ENCODE measurements at regions not wholly inside any gene's neighbourhood (a gene's known extent, or its start where the extent isn't known, plus 50 kb on each side); places are given as distances from the start of the nearest gene placed in this dataset.

GRCh38 chr16:65668064-65668595, 546.3 kb upstream of the CDH11 start:
- H3K9ac ChIP-seq (ENCODE audit: low read depth, low read length): no peak overlapping the region
- H3K27me3 ChIP-seq (ENCODE audit: control insufficient read depth, insufficient read depth, low read length): no peaks in the 10 kb centered on the region
- peaks cover 12% of the 10 kb centered on the region for H3K4me1 ChIP-seq (ENCODE audit: control insufficient read depth, insufficient read depth, low read length)
- no peak overlapping the region for H3K27ac ChIP-seq (ENCODE audit: low read depth, low read length)
- H3K4me3 ChIP-seq (ENCODE audit: low read depth, low read length): no peak overlapping the region
- H3K36me3 ChIP-seq (ENCODE audit: control insufficient read depth, insufficient read depth, low read length): no peaks in the 10 kb centered on the region
- no peaks in the 10 kb centered on the region for H3K9me3 ChIP-seq (ENCODE audit: control insufficient read depth, insufficient read depth, low read length)

DNA sequence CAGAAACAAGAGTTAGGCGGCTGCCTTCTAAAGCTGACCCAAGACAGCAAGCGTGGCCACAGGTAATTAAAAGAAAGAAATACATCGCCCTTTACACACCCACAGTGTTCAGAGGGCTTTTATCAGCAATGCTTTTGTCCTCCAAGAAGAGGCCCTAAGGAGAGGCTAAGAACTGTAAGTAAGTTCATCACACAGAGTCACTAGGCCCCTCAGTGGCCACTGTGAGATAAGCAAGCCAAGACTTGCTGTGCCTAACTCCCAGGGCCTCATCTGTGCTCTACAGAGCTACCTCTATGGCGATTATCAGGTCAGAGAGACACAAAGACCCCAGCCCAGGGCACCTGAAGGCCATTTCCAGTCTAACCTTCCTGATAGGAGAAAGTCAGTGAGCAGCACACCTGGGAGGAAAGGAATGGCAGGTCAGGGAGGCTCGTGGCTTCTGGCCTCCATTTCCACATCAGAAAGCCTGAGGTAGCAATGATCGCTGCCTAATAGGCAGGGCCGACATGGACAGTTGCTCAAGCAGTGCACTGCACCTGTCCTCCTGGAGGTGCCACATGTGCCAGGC, 545.2 kb upstream of the CDH11 start:
- Histone ChIP-seq H3K36me3 (ENCODE audit: control insufficient read depth, insufficient read depth, low read length) (no peaks in the 10 kb centered on the region), H3K4me3 (ENCODE audit: low read depth, low read length) (no peak overlapping the region), H3K27ac (ENCODE audit: low read depth, low read length) (no peak overlapping the region), H3K9me3 (ENCODE audit: control insufficient read depth, insufficient read depth, low read length) (no peaks in the 10 kb centered on the region), H3K27me3 (ENCODE audit: control insufficient read depth, insufficient read depth, low read length) (no peaks in the 10 kb centered on the region), H3K4me1 (ENCODE audit: control insufficient read depth, insufficient read depth, low read length) (peaks cover 12% of the 10 kb centered on the region), H3K9ac (ENCODE audit: low read depth, low read length) (no peak overlapping the region)

DNA sequence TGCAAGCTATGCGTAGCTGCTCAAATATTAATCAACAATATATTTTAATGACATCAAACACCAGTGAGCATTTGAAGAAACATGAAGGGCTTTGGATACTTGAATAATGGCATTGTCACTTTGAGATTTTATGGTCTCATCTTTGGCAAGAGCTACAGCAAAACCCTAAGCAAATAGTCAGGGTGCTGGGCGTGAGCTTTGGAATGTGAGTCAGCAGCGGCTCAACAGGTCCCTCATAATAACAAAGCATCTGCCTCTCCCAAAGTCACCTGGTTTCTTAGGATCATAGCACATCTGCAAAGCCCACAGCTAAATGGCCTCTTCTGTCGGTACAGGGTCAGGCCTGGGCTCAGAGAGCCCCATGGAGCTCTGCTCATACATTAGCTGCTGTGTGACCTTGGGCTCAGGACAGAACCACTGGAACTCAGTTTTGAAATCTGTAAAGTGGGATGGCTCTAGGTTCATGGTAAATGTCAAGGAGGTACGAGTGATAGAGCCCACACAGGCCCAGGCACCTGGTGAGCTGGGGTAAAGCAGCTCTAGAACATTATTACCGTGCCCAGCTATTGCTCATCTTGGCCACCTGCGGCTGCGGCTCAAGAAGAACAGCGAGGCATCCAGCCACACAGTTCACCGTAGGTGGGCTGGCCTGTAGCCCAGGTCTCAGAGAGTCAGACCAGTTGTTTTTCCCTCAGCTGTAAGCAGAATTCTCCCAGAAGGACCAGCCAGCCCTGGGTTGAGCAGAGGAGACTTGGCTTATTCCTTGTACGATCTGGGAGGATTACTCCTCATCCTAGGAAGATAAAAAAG, 544.5 kb upstream of the CDH11 start:
- Histone ChIP-seq H3K4me1 (ENCODE audit: control insufficient read depth, insufficient read depth, low read length) (peaks cover 12% of the 10 kb centered on the region), H3K9me3 (ENCODE audit: control insufficient read depth, insufficient read depth, low read length) (no peaks in the 10 kb centered on the region), H3K36me3 (ENCODE audit: control insufficient read depth, insufficient read depth, low read length) (no peaks in the 10 kb centered on the region), H3K4me3 (ENCODE audit: low read depth, low read length) (no peak overlapping the region), H3K9ac (ENCODE audit: low read depth, low read length) (no peak overlapping the region), H3K27me3 (ENCODE audit: control insufficient read depth, insufficient read depth, low read length) (no peaks in the 10 kb centered on the region), H3K27ac (ENCODE audit: low read depth, low read length) (no peak overlapping the region)

DNA sequence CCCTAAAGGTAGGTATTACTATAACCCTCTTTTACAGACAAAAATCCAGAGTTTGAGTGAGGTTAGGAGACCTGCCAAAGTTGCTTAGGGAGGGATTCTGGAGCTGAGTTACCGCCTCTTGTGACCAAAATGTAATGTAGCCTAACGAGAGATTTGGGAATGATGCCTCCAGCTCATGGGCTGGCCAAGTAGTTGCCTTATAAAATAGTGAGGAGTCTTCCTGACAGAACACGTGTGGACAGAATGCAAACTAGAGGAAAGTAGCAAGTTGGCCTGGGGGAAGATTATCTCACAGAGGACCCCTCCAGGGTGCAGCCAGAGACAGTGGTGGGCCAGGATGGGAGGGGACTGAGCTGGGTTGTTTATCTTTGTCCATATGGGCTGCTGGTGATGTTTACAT, 543.7 kb upstream of the CDH11 start:
- H3K36me3 ChIP-seq (ENCODE audit: control insufficient read depth, insufficient read depth, low read length): no peaks in the 10 kb centered on the region
- no peaks in the 10 kb centered on the region for H3K27me3 ChIP-seq (ENCODE audit: control insufficient read depth, insufficient read depth, low read length)
- H3K9ac ChIP-seq (ENCODE audit: low read depth, low read length): no peak overlapping the region
- no peak overlapping the region for H3K27ac ChIP-seq (ENCODE audit: low read depth, low read length)
- H3K9me3 ChIP-seq (ENCODE audit: control insufficient read depth, insufficient read depth, low read length): no peaks in the 10 kb centered on the region
- H3K4me1 ChIP-seq (ENCODE audit: control insufficient read depth, insufficient read depth, low read length): peaks cover 12% of the 10 kb centered on the region
- H3K4me3 ChIP-seq (ENCODE audit: low read depth, low read length): no peak overlapping the region

- Histone ChIP-seq H3K4me1 (ENCODE audit: control insufficient read depth, insufficient read depth, low read length) (peaks cover 12% of the 10 kb centered on the region), H3K9ac (ENCODE audit: low read depth, low read length) (no peak overlapping the region), H3K27ac (ENCODE audit: low read depth, low read length) (no peak overlapping the region), H3K9me3 (ENCODE audit: control insufficient read depth, insufficient read depth, low read length) (no peaks in the 10 kb centered on the region), H3K4me3 (ENCODE audit: low read depth, low read length) (no peak overlapping the region), H3K27me3 (ENCODE audit: control insufficient read depth, insufficient read depth, low read length) (no peaks in the 10 kb centered on the region), H3K36me3 (ENCODE audit: control insufficient read depth, insufficient read depth, low read length) (no peaks in the 10 kb centered on the region)
Measured at GRCh38 chr16:65663774-65664173, 541.9 kb upstream of the CDH11 start.

DNA sequence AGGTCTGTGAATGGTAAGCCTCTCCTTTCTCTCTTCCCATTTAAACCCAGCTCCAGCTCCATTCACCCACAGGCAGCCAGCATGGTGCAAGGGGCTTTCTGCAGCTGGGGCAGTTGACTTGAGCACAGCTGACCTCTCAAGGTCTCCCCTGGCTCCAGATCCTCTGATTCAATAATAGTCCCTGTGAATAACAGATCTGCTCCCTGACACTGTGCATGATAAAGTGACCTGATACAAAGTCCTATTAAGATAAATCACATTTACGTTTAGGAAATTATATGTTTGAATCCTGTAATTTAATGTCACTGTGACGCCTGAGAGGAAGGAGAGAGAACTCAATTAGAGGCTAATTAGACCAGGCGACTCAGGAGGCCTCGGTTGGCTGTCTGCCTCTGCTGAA, 540.4 kb upstream of the CDH11 start:
- no peaks in the 10 kb centered on the region for H3K36me3 ChIP-seq (ENCODE audit: control insufficient read depth, insufficient read depth, low read length)
- no peak overlapping the region for H3K4me3 ChIP-seq (ENCODE audit: low read depth, low read length)
- H3K27ac ChIP-seq (ENCODE audit: low read depth, low read length): no peak overlapping the region
- peaks cover 12% of the 10 kb centered on the region for H3K4me1 ChIP-seq (ENCODE audit: control insufficient read depth, insufficient read depth, low read length)
- no peak overlapping the region for H3K9ac ChIP-seq (ENCODE audit: low read depth, low read length)
- no peaks in the 10 kb centered on the region for H3K9me3 ChIP-seq (ENCODE audit: control insufficient read depth, insufficient read depth, low read length)
- H3K27me3 ChIP-seq (ENCODE audit: control insufficient read depth, insufficient read depth, low read length): no peaks in the 10 kb centered on the region

- no peak overlapping the region for H3K4me3 ChIP-seq (ENCODE audit: low read depth, low read length)
- no peaks in the 10 kb centered on the region for H3K36me3 ChIP-seq (ENCODE audit: control insufficient read depth, insufficient read depth, low read length)
- no peak overlapping the region for H3K27ac ChIP-seq (ENCODE audit: low read depth, low read length)
- peaks cover 11% of the 10 kb centered on the region for H3K4me1 ChIP-seq (ENCODE audit: control insufficient read depth, insufficient read depth, low read length)
- no peaks in the 10 kb centered on the region for H3K9me3 ChIP-seq (ENCODE audit: control insufficient read depth, insufficient read depth, low read length)
- H3K9ac ChIP-seq (ENCODE audit: low read depth, low read length): no peak overlapping the region
- H3K27me3 ChIP-seq (ENCODE audit: control insufficient read depth, insufficient read depth, low read length): no peaks in the 10 kb centered on the region
Measured at GRCh38 chr16:65661558-65661957, 539.7 kb upstream of the CDH11 start.

DNA sequence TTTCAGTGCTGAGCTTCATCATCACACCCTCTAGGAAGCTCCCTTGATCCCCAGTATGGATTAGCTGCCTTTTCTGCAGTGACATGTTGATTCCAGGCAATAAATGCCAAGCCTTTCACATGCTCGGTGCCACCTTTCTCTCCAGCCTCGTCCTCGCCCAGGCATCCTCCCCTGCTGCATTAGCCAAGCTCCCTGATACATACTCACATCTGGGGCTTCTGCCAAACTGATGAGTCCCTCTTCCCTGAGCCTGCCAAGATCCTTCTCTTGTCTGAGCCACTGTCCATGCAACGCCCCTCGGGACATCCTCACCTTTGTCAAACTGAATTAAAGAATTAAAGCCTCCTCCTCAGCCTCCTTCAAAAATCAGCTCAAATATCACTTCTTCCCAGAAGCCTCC, 538.5 kb upstream of the CDH11 start:
- Histone ChIP-seq H3K9ac (ENCODE audit: low read depth, low read length) (no peak overlapping the region), H3K4me3 (ENCODE audit: low read depth, low read length) (no peak overlapping the region), H3K27ac (ENCODE audit: low read depth, low read length) (no peak overlapping the region), H3K27me3 (ENCODE audit: control insufficient read depth, insufficient read depth, low read length) (no peaks in the 10 kb centered on the region), H3K36me3 (ENCODE audit: control insufficient read depth, insufficient read depth, low read length) (no peaks in the 10 kb centered on the region), H3K9me3 (ENCODE audit: control insufficient read depth, insufficient read depth, low read length) (no peaks in the 10 kb centered on the region), H3K4me1 (ENCODE audit: control insufficient read depth, insufficient read depth, low read length) (no peaks in the 10 kb centered on the region)

DNA sequence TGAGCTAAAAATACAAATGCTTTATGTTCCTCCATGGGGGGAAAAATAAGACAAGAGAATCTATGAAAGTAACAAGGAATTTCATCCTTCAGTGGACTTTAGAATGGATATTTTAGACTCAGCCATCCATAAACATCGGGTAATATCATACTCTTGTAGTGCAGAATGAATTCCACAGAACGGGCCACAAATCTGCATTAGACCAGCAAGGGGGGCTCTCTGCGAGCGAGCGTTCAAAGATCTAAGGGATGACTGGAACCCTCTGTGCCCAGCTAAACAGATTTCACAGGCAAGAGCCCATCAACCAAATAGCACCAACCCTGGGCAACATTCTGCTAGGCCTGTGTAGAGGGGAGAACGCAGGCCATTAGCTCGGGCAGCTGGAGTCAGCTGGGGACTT, 537.9 kb upstream of the CDH11 start:
- Histone ChIP-seq H3K27ac (ENCODE audit: low read depth, low read length) (no peak overlapping the region), H3K4me1 (ENCODE audit: control insufficient read depth, insufficient read depth, low read length) (no peaks in the 10 kb centered on the region), H3K27me3 (ENCODE audit: control insufficient read depth, insufficient read depth, low read length) (no peaks in the 10 kb centered on the region), H3K4me3 (ENCODE audit: low read depth, low read length) (no peak overlapping the region), H3K9me3 (ENCODE audit: control insufficient read depth, insufficient read depth, low read length) (no peaks in the 10 kb centered on the region), H3K9ac (ENCODE audit: low read depth, low read length) (no peak overlapping the region), H3K36me3 (ENCODE audit: control insufficient read depth, insufficient read depth, low read length) (no peaks in the 10 kb centered on the region)

DNA sequence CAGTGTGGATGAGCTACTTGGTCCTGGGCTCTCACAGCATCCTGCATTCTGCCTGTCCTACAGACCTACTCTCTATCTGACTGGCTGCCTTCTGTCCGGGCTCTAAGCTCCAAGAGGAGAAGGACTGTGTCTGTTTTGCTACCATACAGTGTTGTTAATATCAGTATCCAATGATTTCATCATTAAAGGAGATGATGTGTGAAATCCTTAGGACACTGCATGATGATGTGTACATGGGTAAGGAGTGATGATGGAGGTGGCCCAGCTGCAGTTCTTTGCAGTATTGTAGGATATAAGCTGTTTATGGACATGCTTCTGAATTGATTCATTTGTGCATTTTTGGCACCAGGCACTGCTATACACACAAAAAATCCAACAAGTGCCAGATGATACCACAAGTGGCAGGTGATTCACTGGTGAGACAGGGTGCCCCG, 536.9 kb upstream of the CDH11 start:
- H3K9ac ChIP-seq (ENCODE audit: low read depth, low read length): no peak overlapping the region
- no peaks in the 10 kb centered on the region for H3K36me3 ChIP-seq (ENCODE audit: control insufficient read depth, insufficient read depth, low read length)
- no peaks in the 10 kb centered on the region for H3K27me3 ChIP-seq (ENCODE audit: control insufficient read depth, insufficient read depth, low read length)
- no peaks in the 10 kb centered on the region for H3K4me1 ChIP-seq (ENCODE audit: control insufficient read depth, insufficient read depth, low read length)
- H3K9me3 ChIP-seq (ENCODE audit: control insufficient read depth, insufficient read depth, low read length): no peaks in the 10 kb centered on the region
- H3K4me3 ChIP-seq (ENCODE audit: low read depth, low read length): no peak overlapping the region
- no peak overlapping the region for H3K27ac ChIP-seq (ENCODE audit: low read depth, low read length)

- H3K27me3 ChIP-seq (ENCODE audit: control insufficient read depth, insufficient read depth, low read length): no peaks in the 10 kb centered on the region
- H3K9me3 ChIP-seq (ENCODE audit: control insufficient read depth, insufficient read depth, low read length): no peaks in the 10 kb centered on the region
- H3K4me1 ChIP-seq (ENCODE audit: control insufficient read depth, insufficient read depth, low read length): no peaks in the 10 kb centered on the region
- no peak overlapping the region for H3K4me3 ChIP-seq (ENCODE audit: low read depth, low read length)
- no peak overlapping the region for H3K9ac ChIP-seq (ENCODE audit: low read depth, low read length)
- H3K27ac ChIP-seq (ENCODE audit: low read depth, low read length): no peak overlapping the region
- no peaks in the 10 kb centered on the region for H3K36me3 ChIP-seq (ENCODE audit: control insufficient read depth, insufficient read depth, low read length)
Measured at GRCh38 chr16:65658349-65658748, 536.5 kb upstream of the CDH11 start.

All from HUES48 (cell line).